HG02642 (cell line): ENCODE measurements at regions not wholly inside any gene's neighbourhood (a gene's known extent, or its start where the extent isn't known, plus 50 kb on each side); places are given as distances from the start of the nearest gene placed in this dataset.

Experiments used
- ATAC-seq: cut with Tn5 transposase; IDR thresholded peaks from one replicate; pipeline ENCODE4 v1.9.1; 2021; ENCODE audit warnings: mild to moderate bottlenecking; ENCODE audit not compliant: unreplicated experiment, poor library complexity

DNA sequence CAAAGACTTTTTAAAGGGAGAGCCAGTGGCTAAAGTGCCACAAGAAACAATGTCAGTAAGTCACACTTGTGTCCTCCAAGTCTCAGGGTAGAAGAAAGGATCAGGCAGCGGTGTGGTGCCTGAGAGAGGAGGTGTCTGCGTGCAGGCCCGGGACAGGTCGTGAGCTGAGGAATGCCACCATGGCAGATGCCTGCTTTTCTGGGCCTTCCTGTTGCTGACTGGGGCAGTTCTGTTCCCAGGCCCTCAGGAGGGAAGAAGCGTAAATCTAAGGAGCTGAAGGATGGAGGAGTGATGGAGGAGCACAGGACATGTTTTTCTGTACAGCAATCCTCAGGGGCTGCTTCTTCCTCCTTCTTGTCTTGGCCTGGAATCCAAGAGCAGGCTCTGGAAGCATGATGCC lies 165.8 kb downstream of the ZBTB18 start:
- ATAC-seq = no peak

DNA sequence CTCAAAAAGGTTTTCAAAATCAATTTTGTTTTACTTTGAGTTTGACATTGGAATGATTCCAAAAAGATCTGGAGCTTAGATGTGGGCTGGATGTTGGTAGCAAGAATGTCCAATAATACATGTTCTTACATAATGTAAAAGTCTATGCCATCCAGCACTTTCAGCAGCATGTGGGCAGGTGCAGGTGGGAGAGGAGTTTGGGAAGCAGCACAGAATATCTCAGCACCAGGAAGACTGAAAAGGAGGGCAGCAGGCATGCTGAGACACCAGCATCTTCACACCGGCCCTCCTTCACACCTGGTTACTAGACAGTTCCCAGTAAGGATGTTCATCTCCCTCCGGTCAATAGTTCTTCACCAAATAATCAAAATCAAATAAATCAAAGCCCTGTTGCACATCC lies 166.6 kb downstream of the ZBTB18 start:
- no peak for ATAC-seq

DNA sequence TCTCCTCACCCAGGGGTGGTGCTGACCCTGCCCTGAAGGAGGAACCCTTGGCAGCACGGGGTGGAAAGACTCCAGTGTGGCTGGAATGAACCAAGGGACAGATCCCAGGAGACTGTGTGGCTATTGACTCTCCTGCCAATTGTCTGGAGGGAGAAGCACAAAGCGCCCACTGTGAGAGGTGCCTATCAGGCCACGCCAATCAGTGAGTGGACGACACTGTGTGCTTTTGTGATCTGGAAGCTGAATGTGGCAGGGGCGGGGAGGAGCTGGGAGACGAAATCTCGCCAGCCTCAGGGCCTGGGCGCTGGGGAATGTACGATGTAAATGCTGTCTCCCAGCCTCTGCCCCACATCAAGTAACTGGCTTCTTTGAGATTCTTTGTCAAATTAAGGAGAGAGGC lies 167.1 kb downstream of the ZBTB18 start:
- ATAC-seq = no peak

DNA sequence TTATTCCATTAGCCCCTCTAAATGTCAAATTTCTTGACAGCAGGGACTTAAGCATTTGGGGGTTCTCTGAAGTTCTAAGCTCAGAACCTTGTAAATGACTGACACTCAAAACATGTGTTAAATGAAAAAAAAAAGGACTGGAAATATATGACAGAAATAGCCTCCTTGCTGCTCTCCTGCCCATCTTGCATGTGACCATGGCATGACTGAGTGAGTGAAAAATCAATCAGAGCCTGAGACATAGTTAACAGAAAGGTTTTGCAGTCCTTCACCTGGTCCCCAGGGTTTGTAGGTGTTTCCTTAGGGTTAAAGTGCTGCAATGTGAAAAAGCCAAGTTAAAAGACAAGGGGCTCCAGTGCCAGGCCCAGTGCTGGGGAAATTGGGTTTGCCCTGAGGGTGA lies 168.1 kb downstream of the ZBTB18 start:
- no peak for ATAC-seq

DNA sequence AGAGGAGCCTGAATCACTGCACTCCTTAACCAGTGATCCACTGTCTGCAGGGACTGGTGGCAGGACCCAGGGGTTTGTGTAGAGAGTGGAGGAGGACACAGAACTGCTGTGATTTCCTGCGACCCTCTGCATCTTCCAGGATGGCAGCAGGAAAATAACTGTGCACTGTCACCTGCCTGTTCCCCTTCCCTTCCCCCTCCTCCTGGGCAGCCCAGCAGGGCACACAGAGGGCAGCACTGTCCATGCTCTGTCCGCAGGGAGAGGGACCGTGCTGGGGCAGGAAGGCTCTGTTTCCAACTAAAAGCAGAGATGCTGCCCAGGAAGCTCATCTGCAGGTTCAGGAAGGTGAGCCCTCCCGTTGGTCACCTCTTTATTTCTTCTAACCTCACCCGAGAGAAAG lies 168.7 kb downstream of the ZBTB18 start:
- no peak for ATAC-seq

DNA sequence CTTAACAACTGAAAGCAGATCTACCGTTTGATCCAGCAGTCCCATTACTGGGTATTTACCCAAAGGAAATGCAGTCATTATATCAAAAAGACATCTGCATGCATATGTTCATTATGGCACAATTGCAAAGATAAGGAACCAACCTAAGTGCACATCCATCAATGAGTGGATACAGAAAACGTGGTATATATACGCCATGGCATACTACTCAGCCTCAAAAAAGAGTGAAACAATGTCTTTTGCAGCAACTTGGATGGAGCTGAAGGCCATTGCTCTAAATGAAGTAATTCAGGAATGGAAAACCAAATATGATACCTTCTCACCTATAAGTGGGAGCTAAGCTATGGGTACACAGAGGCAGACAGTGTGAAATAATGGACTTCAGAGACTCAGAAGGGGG lies 169.3 kb downstream of the ZBTB18 start:
- no peak for ATAC-seq

DNA sequence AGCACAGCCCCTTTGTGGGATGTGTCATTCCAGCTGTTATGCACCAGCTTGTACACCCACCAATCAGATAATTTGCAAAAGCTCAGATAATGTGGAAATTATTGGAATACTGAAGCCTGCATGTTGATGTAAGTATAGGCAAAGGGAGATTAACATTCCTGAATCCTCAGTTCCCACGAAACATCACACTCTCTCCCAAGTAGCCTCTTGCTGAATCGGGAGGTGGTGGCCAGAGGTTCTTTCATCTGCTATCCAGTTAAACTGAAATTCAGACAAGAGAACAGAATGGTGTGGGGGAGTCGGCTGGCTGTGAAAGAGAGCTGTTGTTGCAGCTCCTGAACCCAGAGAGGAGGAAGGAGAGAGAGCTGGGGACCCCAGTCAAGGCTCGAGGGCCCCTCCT lies 170.9 kb downstream of the ZBTB18 start:
- no peak for ATAC-seq

DNA sequence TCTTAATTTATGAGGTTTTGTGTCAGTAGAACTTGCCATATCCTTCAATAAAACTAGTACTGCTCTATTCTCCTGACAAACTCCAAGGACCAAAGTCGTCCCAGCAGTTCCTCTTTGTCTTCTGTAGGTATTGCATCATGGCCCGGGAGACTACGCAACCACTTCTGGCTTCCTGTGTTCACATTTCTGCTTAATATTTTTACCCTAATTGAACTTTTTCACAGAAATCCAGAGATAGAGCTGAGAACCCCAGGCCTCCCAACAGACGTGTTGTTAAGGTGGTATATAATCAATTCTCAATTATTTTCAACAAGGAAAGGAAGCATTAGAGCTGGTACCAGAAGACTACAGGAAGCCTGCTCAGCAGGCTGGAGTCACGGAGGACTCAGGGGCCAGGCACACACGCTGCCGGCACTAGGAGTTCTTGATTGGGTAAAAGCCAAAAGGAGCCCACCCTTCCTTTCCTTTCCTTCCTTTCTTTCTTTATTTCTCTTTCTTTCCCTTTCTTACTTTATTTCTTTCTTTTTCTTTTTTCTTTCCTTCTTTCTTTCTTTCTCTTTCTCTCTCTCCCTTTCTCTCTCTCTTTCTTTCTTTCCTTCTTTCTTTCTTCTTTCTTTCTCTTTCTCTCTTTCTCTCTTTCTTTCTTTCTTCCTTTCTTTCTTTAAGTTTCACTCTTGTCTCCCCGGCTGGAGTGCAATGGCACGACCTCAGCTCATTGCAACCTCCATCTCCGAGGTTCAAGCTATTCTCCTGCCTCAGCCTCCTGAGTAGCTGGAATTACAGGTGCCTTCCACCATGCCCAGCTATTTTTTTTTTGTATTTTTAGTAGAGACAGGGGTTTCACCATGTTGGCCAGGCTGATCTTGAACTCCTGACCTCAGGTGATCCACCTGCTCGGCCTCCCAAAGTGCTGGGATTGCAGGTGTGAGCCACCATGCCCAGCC lies 173.7 kb downstream of the ZBTB18 start:
- no peak for ATAC-seq

DNA sequence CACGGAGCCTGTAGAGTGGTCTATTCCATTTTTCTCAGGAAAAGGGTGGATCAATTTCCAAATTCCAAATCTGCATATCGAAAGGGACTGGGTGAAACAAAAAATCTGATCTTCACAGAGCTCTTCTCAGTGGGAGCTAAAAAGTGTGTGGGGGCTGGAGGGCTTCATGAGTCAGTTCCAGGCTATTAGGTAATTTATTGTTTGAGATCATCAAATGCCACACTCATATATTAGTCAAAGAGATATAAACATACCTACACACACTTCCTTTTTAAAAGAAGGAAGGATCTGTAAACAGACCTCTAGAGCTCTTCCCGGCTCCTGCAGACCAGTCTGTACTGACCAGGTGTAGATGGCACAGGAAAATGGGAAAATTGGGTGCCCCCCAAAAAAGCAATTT lies 175.4 kb downstream of the ZBTB18 start:
- no peak for ATAC-seq

DNA sequence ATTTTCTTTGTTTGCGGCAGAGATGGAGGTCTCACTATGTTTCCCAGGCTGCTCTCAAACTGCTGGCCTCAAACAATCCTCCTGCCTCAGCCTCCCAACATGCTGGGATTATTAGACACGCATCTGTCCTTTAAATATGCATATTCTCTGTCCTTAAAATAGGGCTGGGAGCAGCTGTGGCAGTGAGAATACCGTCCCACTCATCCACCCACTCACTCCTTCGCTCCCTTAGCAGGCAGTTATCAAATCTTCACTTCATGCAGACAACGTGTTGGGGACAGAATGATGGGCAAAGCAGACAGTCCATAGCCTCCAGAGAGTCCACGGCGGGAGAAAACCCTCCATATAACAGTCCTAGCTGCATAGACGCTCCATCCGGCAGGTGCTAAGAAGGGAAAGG lies 179.4 kb downstream of the ZBTB18 start:
- ATAC-seq = no peak

DNA sequence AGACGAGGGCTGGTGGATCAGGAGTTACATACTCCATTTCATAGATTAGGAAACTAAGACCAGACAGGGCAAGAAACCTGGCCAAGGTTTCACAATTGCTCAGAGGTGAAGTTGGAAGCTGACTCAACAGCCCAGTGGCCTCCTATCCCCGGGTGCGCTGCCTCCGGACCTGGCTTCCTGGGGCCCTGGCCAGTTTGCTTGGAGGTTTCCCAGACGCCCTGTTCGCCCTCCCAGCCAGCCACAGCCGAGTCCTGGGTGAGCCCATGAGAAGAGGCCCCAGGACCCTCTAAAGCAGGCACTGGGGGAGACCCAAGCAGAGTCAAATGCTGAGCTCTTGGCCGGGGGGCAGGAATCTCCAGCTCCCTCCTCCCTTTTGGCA lies 180.1 kb downstream of the ZBTB18 start:
- no peak for ATAC-seq

DNA sequence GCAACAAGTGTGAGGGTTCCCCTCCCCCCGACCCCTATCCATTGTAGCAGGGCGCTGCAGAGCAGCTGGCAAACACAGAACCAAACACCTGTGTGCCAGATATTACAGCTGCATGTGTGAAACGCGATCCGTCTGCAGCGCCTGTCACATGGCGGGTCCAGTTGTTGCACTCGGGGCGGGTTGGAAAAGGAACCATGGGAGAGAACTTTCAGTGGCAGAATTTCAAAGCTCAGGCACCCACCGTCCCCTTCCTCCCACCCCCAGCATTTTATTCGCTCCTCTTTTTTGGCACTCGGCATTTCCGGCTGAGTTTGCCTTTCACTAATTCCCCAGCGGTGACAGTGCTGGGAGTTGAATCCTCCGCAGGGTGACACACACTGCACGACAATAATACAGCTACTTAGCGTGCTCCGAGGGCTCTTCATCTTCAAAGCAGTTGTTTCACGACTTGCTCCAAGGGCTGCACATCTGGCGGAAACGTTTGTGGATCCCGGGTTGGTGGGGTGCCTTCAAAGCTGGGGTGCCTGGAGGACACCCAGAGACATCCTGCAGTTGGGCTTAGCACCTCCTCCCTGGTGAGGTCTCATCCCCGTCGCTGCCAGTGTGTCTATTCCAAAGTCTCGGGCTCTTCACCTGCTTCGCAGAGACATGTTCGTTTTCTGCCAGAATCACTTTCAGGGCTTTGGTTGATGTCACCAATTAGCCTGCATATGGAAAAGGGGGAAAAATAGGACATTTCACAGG lies 180.7 kb downstream of the ZBTB18 start:
- ATAC-seq = no peak

DNA sequence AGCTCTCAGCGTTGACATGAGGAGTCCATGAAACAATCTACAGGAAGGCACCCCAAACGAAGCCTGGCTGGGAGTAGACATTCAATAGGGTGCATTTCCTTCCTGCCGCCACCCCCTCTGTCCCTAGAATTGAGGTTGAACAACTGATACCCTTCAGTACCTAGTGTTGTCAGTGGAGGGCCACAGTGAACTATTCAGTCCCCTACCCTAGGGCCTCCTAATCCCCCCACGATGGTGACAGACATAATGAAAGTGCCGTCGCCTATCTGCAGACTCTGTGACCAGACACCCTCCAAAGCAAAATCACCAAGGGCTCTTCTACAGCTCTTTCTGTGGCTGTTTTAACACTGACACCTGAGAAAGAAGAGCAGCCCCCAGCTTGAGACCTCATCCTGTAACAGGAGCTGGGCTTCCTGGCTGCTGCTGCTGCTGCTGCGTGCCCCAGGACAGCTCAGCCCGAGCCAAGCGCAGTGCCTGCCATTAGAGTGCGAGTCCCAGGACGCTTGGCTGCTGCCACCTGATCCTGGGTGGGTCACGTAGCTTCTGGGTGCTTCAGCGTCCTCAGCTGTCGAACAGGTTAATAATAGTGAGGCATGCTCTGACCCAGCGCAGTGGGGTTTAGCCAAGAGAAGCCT lies 183.0 kb downstream of the ZBTB18 start:
- no peak for ATAC-seq

DNA sequence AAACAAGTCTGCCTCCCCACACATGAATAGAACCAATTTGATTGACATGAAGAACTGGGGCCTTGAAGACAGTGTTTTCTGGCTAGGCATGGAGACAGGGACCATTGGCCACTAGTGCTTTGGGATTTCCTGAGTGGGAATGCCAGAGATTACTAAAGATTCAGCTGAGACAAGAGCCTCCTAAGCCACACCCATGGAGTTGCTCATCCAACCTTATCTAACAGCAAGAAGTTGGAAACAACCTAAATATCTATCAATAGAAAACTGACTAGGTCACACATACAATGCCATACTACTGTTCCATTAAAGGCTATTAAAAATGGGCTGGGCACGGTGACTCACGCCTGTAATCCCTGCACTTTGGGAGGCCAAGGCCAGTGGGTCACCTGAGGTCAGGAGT lies 184.1 kb downstream of the ZBTB18 start:
- ATAC-seq = no peak

DNA sequence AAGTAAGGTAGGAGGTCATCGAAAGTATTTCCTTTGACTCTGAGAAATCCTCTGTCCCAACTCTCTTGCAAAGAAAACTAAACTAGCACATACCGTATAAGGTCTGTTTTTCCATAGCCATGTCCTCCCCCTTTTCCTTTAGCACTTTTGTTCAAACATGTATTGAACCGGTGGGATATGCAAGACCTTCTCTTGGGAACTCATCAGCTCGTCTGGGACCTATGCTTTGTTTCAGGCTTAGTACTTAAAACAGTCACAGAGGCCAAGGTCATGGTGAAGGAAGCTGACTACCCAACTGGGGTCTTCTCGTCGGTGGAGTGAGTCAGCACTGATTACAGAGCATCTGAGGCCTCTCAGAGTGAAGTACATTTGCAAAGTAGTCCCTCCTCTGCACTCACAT lies 185.0 kb downstream of the ZBTB18 start:
- no peak for ATAC-seq

DNA sequence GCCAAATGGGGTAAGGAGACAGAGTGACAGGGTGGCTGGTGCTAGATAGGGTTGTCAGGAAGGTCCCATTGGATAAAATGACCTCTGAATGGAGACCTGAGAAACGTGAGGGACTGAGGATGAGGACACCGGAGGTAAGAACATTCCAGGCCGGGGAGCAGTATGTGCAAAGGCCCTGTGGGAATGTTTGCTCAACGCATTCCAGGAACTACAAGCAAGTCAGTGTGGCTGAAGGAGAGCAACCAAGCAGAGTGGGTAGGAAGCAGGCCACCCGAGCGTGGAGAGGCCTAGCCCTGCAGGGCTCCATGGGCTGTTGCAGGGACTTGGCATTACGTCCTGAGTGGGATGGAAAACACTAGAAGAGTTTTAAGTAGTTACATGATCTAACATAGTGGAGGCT lies 185.6 kb downstream of the ZBTB18 start:
- no peak for ATAC-seq

DNA sequence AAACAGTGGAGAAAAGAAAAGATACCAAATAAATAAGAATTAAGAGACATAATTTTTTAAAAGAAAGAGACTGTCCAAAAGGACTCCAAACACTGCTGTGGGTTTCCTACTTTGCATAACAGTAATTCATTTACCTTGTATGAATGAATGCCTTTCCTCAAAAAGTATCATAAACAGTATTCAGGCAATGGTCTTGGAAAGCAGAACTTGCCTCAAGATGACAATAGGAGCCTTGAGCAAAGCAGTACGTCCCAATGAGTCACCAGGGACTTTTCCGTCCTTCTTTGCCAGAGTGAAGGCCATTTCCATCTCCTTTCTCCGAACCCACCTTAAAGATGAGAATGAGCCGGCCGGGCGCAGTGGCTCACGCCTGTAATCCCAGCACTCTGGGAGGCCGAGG lies 186.4 kb downstream of the ZBTB18 start:
- no peak for ATAC-seq

DNA sequence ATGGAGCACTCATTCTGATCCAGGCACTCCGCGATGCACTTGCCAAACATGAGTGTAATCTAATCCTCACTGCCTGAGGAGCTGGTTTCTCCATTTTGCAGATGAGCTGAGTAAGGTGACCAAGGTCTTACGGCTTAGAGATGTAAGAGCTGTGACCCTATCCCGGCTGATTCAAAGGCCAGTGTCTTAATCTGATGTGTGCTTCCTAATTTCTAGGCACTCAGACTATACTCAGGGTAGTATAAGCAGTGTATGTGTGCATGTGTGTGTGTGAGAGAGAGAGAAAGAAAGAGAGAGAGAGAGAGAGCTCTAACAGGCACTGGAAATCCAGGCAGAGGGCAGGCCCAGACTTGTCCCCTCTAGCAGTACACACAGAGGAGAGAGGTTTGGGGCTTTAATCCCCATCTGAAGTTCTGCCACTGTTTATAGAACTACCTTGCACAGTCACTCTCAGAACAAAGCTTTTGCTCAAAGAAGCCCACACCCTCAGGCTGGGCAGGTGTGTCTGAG lies 188.2 kb downstream of the ZBTB18 start:
- ATAC-seq = peak; percentile 72

DNA sequence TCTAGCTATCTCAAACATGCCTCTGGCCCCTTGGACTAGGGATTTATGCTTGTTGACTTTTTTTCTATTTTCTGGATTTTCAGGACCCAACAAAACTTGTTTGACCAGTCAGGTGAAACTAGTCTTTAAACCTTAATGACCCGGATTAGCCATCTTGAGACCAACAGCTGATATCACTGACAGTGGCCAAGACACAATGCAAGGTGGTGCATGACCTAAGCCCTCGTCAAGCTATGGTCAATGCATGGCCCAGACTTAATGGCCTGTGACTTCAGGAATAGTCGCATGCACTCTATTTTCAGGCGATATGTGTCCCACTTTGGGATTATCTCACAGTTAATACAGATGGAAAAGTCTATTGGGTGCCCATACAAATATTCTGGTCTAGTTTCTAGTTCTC lies 190.4 kb downstream of the ZBTB18 start:
- ATAC-seq = no peak

DNA sequence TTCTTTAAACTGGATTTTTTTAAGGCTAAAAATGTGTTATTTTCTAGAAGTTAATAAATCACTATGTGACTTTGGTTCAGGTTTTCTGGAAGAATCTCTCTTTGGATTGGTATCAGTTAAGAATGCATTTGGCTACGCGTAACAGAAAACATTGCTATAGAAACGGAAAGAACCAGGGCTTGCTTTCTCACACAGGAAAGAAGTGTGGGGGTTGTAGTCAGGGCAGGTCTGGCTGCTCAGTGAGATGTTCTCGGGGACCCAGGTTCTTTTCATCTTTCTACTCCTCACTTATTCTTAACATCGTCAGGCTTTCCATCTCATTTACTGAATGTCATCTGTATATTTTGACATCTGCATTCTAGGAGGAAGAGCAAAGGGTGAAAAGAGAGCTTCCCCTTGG lies 191.4 kb downstream of the ZBTB18 start:
- ATAC-seq = no peak

DNA sequence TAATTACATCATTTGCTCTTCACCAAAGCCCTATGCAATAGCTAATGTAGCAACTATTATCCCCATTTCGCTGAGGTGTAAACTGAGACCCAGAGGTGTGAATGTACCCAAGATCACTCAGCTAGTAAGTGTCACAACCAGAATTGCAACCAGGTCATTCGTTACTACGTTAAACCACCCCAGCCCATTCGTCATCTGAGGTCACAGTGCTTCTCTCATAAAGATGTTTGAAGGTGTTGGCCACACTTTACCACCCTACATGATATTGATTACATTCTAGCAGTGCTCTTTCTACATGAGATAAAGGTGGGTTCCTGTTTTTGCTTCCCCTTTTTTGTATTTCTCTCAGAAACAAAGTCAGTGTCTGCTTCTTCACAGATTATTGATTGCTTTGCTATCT lies 195.3 kb downstream of the ZBTB18 start:
- no peak for ATAC-seq
